Brain microvascular endothelial cell (primary cell): ENCODE measurements at regions not wholly inside any gene's neighbourhood (a gene's known extent, or its start where the extent isn't known, plus 50 kb on each side); places are given as distances from the start of the nearest gene placed in this dataset.

Experiments
- DNase-seq: peaks from one replicate; pipeline ENCODE4 v3.0.0-alpha.2; 2020
- H3K27ac ChIP-seq: fragments of 250-450 bp; sonication (Bioruptor Pico); 2 replicates; pipeline ENCODE4 v1.5.1; 2020; ENCODE audit warnings: mild to moderate bottlenecking, moderate library complexity
- H3K27me3 ChIP-seq: fragments of 250-450 bp; sonication (Bioruptor Pico); replicated peaks from 2 replicates; pipeline ENCODE4 v1.5.1; 2020; ENCODE audit warnings: mild to moderate bottlenecking
- H3K36me3 ChIP-seq: fragments of 250-450 bp; sonication (Bioruptor Pico); replicated peaks from 2 replicates; pipeline ENCODE4 v1.5.1; 2020; ENCODE audit warnings: mild to moderate bottlenecking
- H3K4me3 ChIP-seq: 2 replicates; pipeline ENCODE4 v1.5.1; 2011; ENCODE audit warnings: low read depth, mild to moderate bottlenecking, control low read depth, low read length, moderate library complexity
- in situ Hi-C: cut with HindIII; loops from 2 replicates; pipeline ENCODE4 v1.10.0; 2017; ENCODE audit warnings: low sequenced_read_pairs, low pct_ligation_motif_present
- TF ChIP-seq, protein P1 (sequence below): IDR thresholded peaks from 2 replicates; pipeline ENCODE4 v1.5.1; 2011; ENCODE audit warnings: low read depth, mild to moderate bottlenecking, moderate library complexity, low read length, control low read depth, inconsistent platforms; ENCODE audit errors: missing control alignments

DNA sequence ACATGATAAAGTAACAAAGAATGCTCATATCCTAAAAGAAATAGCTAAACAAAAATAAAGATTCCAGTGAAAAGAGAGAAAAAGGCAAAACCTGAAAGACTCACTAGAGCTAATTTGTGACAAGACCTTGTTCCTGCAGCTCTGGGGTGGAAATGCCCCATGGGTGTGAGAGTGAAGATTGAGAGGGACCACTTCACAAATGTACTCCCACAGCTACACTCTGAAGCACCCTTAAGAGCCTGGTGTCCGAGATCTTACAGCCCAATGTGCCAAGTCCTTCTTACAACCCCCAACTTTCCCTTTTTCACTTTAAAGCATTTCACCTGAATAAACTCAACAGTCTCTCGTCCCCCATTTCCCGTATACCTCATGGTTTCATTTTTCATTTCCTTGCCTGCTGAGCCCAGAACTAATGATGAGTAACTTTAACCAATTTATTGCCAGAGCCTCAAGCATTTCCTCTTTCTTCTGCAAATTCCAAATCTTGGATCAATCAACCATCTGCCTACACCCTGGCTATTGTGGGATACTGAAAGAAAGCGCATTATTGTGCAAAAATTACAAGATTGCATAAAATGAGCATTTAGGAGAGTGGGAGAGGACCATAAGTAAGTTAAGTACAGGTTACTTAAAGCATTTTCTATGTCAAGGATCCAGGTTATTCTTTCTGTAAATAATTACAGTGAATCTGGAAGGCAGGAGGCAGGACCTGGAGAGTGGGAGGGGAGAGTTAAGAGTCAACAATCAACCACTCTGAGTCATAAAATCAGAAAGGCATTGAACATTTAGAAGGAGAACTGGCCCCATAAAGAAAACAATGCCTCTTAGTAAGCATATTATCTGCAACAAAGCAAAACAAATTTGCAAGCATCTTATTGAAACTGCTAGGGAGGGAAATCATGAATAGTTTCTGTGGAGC is 804.4 kb upstream of the CELF4 start:
- Histone ChIP-seq H3K27me3 (no peaks in the 10 kb centered on the region), H3K4me3 (no peak overlapping the region), H3K27ac (no peak overlapping the region), H3K36me3 (no peaks in the 10 kb centered on the region)
- in situ Hi-C loops, result no loop called here
- TF ChIP-seq, protein P1, sequence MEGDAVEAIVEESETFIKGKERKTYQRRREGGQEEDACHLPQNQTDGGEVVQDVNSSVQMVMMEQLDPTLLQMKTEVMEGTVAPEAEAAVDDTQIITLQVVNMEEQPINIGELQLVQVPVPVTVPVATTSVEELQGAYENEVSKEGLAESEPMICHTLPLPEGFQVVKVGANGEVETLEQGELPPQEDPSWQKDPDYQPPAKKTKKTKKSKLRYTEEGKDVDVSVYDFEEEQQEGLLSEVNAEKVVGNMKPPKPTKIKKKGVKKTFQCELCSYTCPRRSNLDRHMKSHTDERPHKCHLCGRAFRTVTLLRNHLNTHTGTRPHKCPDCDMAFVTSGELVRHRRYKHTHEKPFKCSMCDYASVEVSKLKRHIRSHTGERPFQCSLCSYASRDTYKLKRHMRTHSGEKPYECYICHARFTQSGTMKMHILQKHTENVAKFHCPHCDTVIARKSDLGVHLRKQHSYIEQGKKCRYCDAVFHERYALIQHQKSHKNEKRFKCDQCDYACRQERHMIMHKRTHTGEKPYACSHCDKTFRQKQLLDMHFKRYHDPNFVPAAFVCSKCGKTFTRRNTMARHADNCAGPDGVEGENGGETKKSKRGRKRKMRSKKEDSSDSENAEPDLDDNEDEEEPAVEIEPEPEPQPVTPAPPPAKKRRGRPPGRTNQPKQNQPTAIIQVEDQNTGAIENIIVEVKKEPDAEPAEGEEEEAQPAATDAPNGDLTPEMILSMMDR, result no peak
- DNase-seq, result no peak

DNA sequence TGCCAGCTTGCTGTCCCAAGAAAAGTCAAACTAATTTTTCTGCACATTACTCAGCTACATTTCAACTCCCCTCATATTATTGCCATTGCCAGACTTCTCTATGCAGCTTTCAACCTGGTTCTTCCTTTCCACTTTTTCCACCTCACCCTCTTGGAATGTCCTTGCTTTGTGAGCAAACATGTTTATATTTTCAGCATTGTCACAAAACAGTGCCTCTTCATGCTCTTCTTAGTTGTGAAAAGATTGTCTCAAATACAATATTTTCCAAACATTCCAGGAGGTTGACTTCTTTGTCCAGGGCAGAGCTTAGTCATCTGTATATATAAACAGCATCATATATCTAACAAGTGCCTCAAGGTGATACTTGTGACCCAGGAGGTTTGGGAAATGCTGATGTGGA is 803.3 kb upstream of the CELF4 start:
- in situ Hi-C loops, result no loop called here
- DNase-seq, result no peak
- Histone ChIP-seq H3K4me3 (no peak overlapping the region), H3K27ac (no peak overlapping the region), H3K36me3 (no peaks in the 10 kb centered on the region), H3K27me3 (no peaks in the 10 kb centered on the region)
- TF ChIP-seq, protein P1, result no peak

DNA sequence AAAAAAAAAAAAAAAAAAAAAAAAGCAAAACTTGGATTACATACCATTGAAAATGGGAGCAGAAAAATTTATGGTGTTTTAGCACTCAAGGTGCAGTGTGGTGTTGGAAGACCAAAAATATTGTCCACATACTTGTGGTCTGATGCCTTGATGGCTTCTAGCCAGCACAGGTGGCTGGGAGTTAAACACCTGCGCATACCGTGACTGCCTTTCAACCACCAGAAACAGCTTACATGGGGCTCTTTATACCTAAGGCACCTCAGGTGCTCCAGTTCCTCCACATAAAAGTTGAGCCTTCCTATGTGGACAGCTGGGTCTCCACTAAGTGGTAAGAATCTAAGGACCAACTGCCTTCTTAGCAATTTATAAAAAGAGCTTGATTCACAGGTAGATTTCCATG is 802.6 kb upstream of the CELF4 start:
- DNase-seq, result no peak
- Histone ChIP-seq H3K27me3 (no peaks in the 10 kb centered on the region), H3K27ac (no peak overlapping the region), H3K4me3 (no peak overlapping the region), H3K36me3 (no peaks in the 10 kb centered on the region)
- in situ Hi-C loops, result no loop called here
- TF ChIP-seq, protein P1, result no peak

DNA sequence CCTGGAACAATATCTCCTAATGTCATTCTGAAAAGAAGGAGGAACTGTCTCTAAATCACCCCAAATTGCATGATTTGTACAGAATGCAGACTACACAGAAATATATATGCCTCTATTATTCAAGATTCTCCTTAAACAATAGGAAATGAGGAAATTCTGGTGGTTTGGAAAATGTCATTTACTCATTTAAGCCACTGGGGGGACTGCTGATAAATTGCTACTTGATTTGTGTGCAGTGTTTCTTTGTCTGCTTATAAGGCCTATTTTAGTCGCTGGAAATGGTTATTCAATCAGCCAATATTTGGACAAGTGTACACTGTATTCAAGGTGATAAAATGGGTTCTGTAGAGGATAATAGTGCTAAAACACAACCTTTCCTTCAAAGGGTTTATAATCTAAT is 801.9 kb upstream of the CELF4 start:
- Histone ChIP-seq H3K27ac (no peak overlapping the region), H3K36me3 (no peaks in the 10 kb centered on the region), H3K4me3 (no peak overlapping the region), H3K27me3 (no peaks in the 10 kb centered on the region)
- no peak for DNase-seq
- TF ChIP-seq, protein P1, result no peak
- in situ Hi-C loops, result no loop called here

DNA sequence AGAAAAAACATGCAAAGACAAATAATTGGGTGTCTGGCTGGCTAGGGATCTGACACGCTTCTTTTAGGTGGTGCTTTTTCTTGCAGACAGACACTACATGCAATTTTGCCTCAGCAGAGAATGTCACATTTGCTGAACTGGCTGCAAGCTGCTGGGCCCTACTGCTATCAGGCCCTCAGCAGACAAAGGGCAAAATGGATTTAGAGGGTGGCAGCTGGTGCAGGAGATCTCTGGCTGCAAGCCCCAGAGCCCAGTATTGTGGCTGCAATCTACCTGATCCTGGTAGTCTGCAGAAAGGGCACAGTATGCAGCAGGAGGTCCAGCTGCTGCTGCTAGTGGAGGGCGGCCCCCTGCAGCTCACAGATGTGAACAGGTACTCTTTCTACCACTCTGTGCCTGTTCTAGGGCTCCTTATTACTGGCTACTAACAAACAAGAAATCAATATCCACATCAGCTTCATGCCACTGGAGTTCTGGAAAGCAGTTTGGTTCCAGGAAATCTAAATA is 796.7 kb upstream of the CELF4 start:
- DNase-seq, result no peak
- in situ Hi-C loops, result no loop called here
- Histone ChIP-seq H3K27ac (no peak overlapping the region), H3K27me3 (no peaks in the 10 kb centered on the region), H3K36me3 (no peaks in the 10 kb centered on the region), H3K4me3 (no peak overlapping the region)
- TF ChIP-seq, protein P1, result no peak
